Body of pancreas (tissue), 4 donors: ENCODE measurements at regions not wholly inside any gene's neighbourhood (a gene's known extent, or its start where the extent isn't known, plus 50 kb on each side); places are given as distances from the start of the nearest gene placed in this dataset.

ENCODE experiments used
- CTCF ChIP-seq, 7 experiments: fragments of 450-650 bp in 4 of 7; fragments of 200-600 bp in 3 of 7; sonication (generic) in 3 of 7; IDR thresholded peaks; one replicate each; pipeline ENCODE4 v1.5.1; 2016 to 2019; ENCODE audit warnings: antibody characterized with exemption in 7 of 7
- POLR2A ChIP-seq, 3 donors: fragments of 450-650 bp; IDR thresholded peaks; one replicate each; pipeline ENCODE4 v1.6.1; 2016; ENCODE audit warnings: antibody characterized with exemption in 3 of 3, mild to moderate bottlenecking in 2 of 3

DNA sequence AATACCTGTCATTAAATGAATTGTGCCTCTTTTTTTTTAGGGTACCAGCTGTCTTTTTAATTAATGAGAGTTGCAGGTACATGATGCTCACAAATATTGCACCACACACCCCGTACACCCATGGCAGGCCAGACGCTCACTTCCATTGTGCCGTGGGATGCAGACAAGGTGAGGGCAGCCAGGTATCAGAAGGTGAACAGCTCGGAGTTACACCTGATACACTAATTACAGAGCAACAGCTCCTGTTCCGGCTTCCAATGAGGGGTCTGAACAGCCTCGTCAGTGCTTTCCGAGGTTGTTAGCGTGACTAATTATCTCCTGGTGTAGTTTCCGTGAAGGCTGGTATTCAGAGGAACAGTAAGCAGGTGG lies 442.8 kb downstream of the ZNF516 start:
- TF ChIP-seq CTCF (IDR thresholded peaks at IDR 0.05) (no peak), POLR2A (IDR thresholded peaks at IDR 0.05) (no peak)
